ENCODE measurements at regions not wholly inside any gene's neighbourhood (a gene's known extent, or its start where the extent isn't known, plus 50 kb on each side); places are given as distances from the start of the nearest gene placed in this dataset.

GRCh38 chr11:122261546-122261945, 145.5 kb upstream of the BLID start:
- TF ChIP-seq CTCF (IDR thresholded peaks at IDR 0.05), result no peak
- TF ChIP-seq POLR2AphosphoS5 (IDR thresholded peaks at IDR 0.05), result no peak
- no peak for TF ChIP-seq POLR2A (IDR thresholded peaks at IDR 0.05)
- no peak for TF ChIP-seq EP300 (IDR thresholded peaks at IDR 0.05)

Data from stomach (tissue), 4 donors.